Spleen (tissue), 11 donors: ENCODE measurements at regions not wholly inside any gene's neighbourhood (a gene's known extent, or its start where the extent isn't known, plus 50 kb on each side); places are given as distances from the start of the nearest gene placed in this dataset.

Experiments
- DNase-seq: peaks from one replicate; pipeline ENCODE4 v3.0.0-alpha.2; 2020
- H3K27ac ChIP-seq, 8 donors: fragments of 200-600 bp; sonication (generic) in 7 of 8; 1 replicate in 4 of 8; 2 replicates in 4 of 8; pipeline versions ENCODE4 v1.5.0 to v1.8.0; 2016 to 2021; ENCODE audit warnings: inconsistent platforms in 4 of 8, mild to moderate bottlenecking in 4 of 8, moderate library complexity in 1 of 8
- H3K27me3 ChIP-seq, 7 donors: fragments of 200-600 bp; sonication (generic) in 6 of 7; replicated peaks in 1 of 7; 1 replicate in 4 of 7; 2 replicates in 3 of 7; pipeline versions ENCODE4 v1.5.0 to v1.8.0; 2016 to 2021; ENCODE audit warnings: inconsistent platforms in 3 of 7, mild to moderate bottlenecking in 1 of 7
- H3K36me3 ChIP-seq, 6 donors: fragments of 200-600 bp; sonication (generic) in 5 of 6; 1 replicate in 4 of 6; 2 replicates in 2 of 6; pipeline versions ENCODE4 v1.5.0 to v1.8.0; 2016 to 2021; ENCODE audit warnings: inconsistent platforms in 2 of 6
- H3K4me1 ChIP-seq, 6 donors: fragments of 200-600 bp; sonication (generic) in 5 of 6; 1 replicate in 3 of 6; 2 replicates in 3 of 6; pipeline versions ENCODE4 v1.5.0 to v1.8.0; 2016 to 2021; ENCODE audit warnings: inconsistent platforms in 3 of 6
- H3K4me3 ChIP-seq, 8 donors: fragments of 200-600 bp; sonication (generic) in 7 of 8; 1 replicate in 4 of 8; 2 replicates in 4 of 8; pipeline versions ENCODE4 v1.5.0 to v1.8.0; 2016 to 2021; ENCODE audit warnings: inconsistent platforms in 4 of 8, mild to moderate bottlenecking in 4 of 8, moderate library complexity in 2 of 8
- H3K9me3 ChIP-seq, 8 donors: fragments of 200-600 bp; sonication (generic) in 7 of 8; 1 replicate in 4 of 8; 2 replicates in 4 of 8; pipeline versions ENCODE4 v1.5.0 to v1.8.0; 2016 to 2021; ENCODE audit warnings: inconsistent platforms in 4 of 8
- CTCF ChIP-seq, 11 experiments: fragments of 200-600 bp in 7 of 11; fragments of 450-650 bp in 4 of 11; sonication (generic) in 4 of 11; IDR thresholded peaks in 8 of 11; conservative IDR thresholded peaks in 3 of 11; 1 replicate in 7 of 11; 2 replicates in 4 of 11; pipeline versions ENCODE4 v1.4.0 to v1.8.0; 2016 to 2021; ENCODE audit warnings: antibody characterized with exemption in 11 of 11, inconsistent platforms in 4 of 11, mild to moderate bottlenecking in 1 of 11
- POLR2A ChIP-seq, 3 donors: fragments of 450-650 bp; IDR thresholded peaks; one replicate each; pipeline ENCODE4 v1.5.1; 2017; ENCODE audit warnings: antibody characterized with exemption in 3 of 3, mild to moderate bottlenecking in 1 of 3
- POLR2AphosphoS5 ChIP-seq, 3 donors: sonication (generic); formaldehyde crosslinking; IDR thresholded peaks; one replicate each; pipeline ENCODE4 v1.5.1; 2017; ENCODE audit warnings: antibody characterized with exemption in 3 of 3
- WGBS, 5 donors: extraction: QIAGEN DNeasy Blood & Tissue Kit in 3 of 5; methylation state at CpG; one replicate each; pipeline versions ENCODE4 v1.1.5 to v1.1.7; 2013 to 2018; 5-methylcytosine and 5-hydroxymethylcytosine counted together
- intact Hi-C: fragments of 100-400 bp; cut with DNase I; formaldehyde crosslinking; loops from one replicate; pipeline ENCODE4 v1.15.0; 2023; ENCODE audit warnings: low total_unique reads
- donor health status: healthy with polysubstance abuse.
- donor health status: DM: no; HTN: no; CAD: no; lungs with moderate emphysema.
- donor health status: DM: no; HTN: no; CAD: no.
- donor health status: Bipolar disorder and iron deficiency.
- donor health status: healthy.
- donor health status: DM: no; HTN: no; CAD: no.
- donor health status: DM: yes; HTN: yes; CAD: no.

GRCh38 chr16:50458667-50459495 is 89.3 kb upstream of the NKD1 start:
- Histone ChIP-seq H3K27ac (no peak overlapping the region), H3K4me1 (no peaks in the 10 kb centered on the region), H3K9me3 (no peaks in the 10 kb centered on the region), H3K27me3 (peaks cover 0 to 33% (median 0%) of the 10 kb centered on the region in 7 donors), H3K36me3 (no peaks in the 10 kb centered on the region), H3K4me3 (no peak overlapping the region)
- 62 to 80% (median 68%) methylated on average over 16 of the region's 16 CpGs for WGBS, 5 donors
- no peak for DNase-seq
- intact Hi-C loops = no loop called here
- TF ChIP-seq CTCF (IDR thresholded peaks at IDR 0.05 in 8 of 11, conservative IDR thresholded peaks at IDR 0.05 in 3 of 11) = no peak
- TF ChIP-seq POLR2AphosphoS5 (IDR thresholded peaks at IDR 0.05) = no peak
- no peak for TF ChIP-seq POLR2A (IDR thresholded peaks at IDR 0.05)

GRCh38 chr16:50457979-50458491 is 89.2 kb upstream of the BRD7 start:
- DNase-seq = no peak
- TF ChIP-seq POLR2AphosphoS5 (IDR thresholded peaks at IDR 0.05) = no peak
- no peak overlapping the region for H3K27ac ChIP-seq
- peaks cover 0 to 32% (median 0%) of the 10 kb centered on the region in 7 donors for H3K27me3 ChIP-seq
- H3K4me1 ChIP-seq = no peaks in the 10 kb centered on the region
- no peaks in the 10 kb centered on the region for H3K36me3 ChIP-seq
- H3K9me3 ChIP-seq = no peaks in the 10 kb centered on the region
- H3K4me3 ChIP-seq = no peak overlapping the region
- intact Hi-C loops = no loop called here
- WGBS, 5 donors = 65 to 84% (median 74%) methylated on average over 5 of the region's 5 CpGs

- 19 to 29% (median 25%) methylated on average over 4 of the region's 4 CpGs for WGBS, 5 donors
- Histone ChIP-seq H3K36me3 (no peaks in the 10 kb centered on the region), H3K4me3 (no peak overlapping the region), H3K9me3 (no peaks in the 10 kb centered on the region), H3K4me1 (no peaks in the 10 kb centered on the region), H3K27ac (no peak overlapping the region), H3K27me3 (peaks cover 0 to 32% (median 0%) of the 10 kb centered on the region in 7 donors)
- intact Hi-C loops = no loop called here
- no peak for DNase-seq
- TF ChIP-seq POLR2A (IDR thresholded peaks at IDR 0.05) (no peak), CTCF (IDR thresholded peaks at IDR 0.05 in 8 of 11, conservative IDR thresholded peaks at IDR 0.05 in 3 of 11) (no peak)
These were observed 88.6 kb upstream of the BRD7 start for GRCh38 chr16:50457423-50457822.

- DNase-seq = no peak
- intact Hi-C loops = no loop called here
- Histone ChIP-seq H3K4me1 (no peaks in the 10 kb centered on the region), H3K27me3 (peaks cover 0 to 24% (median 0%) of the 10 kb centered on the region in 7 donors), H3K36me3 (no peaks in the 10 kb centered on the region), H3K27ac (no peak overlapping the region), H3K9me3 (no peaks in the 10 kb centered on the region), H3K4me3 (no peak overlapping the region)
- TF ChIP-seq POLR2AphosphoS5 (IDR thresholded peaks at IDR 0.05) (no peak), CTCF (IDR thresholded peaks at IDR 0.05 in 8 of 11, conservative IDR thresholded peaks at IDR 0.05 in 3 of 11) (no peak), POLR2A (IDR thresholded peaks at IDR 0.05) (no peak)
- 66 to 84% (median 83%) methylated on average over 7 of the region's 7 CpGs for WGBS, 5 donors
These were observed 86.6 kb upstream of the BRD7 start for GRCh38 chr16:50455288-50455845.
